ENCODE measurements at regions not wholly inside any gene's neighbourhood (a gene's known extent, or its start where the extent isn't known, plus 50 kb on each side); places are given as distances from the start of the nearest gene placed in this dataset.

- TF ChIP-seq CTCF (IDR thresholded peaks at IDR 0.05) (no peak), POLR2A (IDR thresholded peaks at IDR 0.05) (no peak)
These were observed 172.5 kb downstream of the BAMBI start for GRCh38 chr10:28849821-28850220.
